Stimulated activated CD4-positive, alpha-beta T cell treated with anti-CD3 and anti-CD28 coated beads, Interleukin-4, amount 100 ng/mL, for 48 hours (primary cell): ENCODE measurements at regions not wholly inside any gene's neighbourhood (a gene's known extent, or its start where the extent isn't known, plus 50 kb on each side); places are given as distances from the start of the nearest gene placed in this dataset.

Experiments used
- DNase-seq, 2 donors: peaks; one replicate each; pipeline ENCODE4 v3.0.0-alpha.2; 2020; ENCODE audit warnings: low read depth in 2 of 2

DNA sequence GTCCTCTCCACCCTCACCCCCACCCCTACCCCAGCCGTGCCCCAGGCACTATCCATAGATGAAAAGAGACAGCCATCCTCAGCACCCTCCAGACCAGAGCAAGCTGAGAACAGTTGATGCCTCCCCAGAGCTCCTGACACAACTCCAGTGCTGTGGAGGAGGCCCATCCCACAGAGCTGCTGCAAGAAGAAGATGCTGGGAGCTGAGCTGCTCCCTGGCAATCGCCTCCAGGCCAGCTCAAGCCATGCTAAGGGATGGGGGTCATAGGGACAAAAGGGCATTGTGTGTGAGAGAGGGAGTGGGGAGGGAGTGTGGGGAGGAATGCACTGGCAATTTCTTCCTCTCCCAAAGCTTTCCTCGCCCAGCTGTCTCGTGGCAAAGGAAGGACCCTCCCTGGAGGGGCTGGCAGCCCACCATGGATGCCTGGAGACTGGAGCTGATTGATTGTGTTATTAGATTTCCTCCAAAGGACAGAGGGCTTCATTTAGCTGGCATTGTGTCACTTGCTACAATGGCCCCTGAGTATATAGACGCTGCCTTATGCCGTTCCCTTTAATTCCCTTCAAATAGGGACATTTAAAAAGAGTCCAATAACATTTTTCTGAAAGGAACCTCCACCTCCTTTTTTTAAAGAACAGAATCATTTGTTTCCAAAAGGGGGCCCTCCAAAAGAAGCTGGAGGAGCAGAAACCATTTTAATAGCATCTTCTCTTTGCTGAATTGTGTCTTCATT is 476.4 kb downstream of the FOXO1 start:
- DNase-seq: no peak

DNA sequence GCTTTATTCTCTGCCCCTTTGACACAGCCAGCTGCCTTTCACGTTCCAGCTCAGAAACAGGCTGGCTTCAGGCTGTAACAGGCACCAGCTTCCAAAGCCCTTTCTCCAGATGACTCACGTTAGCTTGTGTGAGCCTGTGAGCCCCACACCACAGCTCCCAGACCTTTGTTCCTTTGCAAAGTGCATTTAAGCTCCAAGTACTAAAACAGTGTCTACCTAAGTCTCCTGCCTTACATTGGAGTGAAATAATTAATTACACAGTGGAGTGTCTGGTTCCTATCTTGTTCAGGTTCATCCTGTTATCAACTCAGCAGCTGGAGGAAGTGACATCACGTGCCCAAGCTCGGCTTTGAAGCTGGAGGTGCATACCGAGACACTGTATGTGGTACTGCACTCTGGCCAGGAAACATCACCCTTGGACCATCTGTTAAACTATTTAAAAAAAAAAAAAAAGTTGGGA is 475.8 kb downstream of the FOXO1 start:
- peak; percentile 40 to 49 for DNase-seq

DNA sequence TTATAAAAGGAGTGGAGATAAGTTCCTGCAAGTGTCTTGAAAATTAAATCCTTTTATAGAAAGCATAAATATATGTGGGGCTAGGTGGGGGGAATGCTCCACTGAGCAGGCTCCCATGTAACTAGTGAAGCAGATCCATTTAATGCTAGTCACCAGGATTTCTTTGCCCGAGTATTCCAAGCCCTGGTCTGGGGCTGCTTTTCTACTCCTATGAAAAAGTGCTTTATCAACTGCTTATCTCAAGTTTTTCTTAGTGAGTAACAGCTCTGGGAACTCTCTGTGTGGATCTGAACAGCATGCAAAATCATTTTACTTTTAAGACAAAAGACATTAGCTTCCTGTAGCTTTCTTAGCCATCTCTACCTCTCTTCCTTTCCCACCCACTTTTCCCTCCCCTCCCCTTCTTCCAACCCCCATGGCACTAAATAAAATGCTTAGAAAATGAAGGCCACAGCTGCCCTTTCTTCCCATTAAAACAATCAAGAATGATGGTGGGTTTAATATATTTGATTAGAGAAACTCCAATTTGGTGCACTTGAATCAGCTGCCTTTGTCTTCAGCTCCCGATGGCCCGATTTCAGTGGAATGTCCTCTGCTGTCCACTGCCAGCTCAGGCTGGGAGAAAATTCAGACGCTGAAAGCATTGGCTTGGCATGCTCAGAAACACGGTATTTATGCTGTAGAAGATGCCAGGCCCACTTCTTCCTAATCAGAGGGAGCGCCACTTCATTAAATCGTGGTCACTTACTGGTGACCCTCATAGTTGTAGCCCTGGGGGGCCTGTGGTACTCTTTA is 475.1 kb downstream of the FOXO1 start:
- no peak for DNase-seq

DNA sequence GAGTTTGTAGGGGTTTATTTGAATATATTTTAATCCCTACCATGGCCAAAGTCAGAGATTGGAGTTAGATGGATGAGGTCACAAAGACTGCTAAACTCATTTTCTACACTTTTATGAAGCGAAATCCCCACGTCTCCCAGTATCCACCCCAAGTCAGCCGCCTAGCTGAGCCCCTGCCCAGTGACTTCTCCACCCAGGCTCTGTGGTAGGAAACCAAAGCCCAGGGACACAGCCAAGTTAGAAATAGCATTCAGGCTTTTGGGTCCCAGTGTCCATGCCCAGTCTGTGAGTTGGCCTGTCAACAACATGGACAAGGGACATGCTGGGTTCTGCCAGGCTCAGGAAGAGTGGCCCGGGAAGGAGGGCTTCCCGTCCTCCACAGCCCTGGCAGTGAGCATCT is 474.0 kb downstream of the FOXO1 start:
- no peak for DNase-seq

DNA sequence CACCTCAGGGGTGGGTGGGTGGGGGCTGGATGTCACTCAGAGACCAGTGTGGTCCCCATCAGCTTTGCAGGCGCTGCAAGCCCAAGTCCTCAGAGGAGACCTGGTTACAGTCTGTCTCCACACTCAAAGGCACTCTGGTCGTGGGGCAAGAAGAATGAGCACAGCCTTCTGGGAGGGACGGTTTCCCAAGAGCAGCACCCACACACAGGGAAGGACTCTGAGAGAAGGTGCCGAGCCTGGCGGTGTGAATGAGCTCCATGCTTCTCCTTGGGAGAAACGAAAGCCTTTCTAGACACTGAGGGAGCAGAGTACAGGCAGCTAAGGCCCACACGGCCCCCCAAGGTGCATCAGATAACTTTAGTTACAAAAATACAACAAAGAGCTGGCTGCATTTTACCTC is 473.6 kb downstream of the FOXO1 start:
- no peak for DNase-seq

DNA sequence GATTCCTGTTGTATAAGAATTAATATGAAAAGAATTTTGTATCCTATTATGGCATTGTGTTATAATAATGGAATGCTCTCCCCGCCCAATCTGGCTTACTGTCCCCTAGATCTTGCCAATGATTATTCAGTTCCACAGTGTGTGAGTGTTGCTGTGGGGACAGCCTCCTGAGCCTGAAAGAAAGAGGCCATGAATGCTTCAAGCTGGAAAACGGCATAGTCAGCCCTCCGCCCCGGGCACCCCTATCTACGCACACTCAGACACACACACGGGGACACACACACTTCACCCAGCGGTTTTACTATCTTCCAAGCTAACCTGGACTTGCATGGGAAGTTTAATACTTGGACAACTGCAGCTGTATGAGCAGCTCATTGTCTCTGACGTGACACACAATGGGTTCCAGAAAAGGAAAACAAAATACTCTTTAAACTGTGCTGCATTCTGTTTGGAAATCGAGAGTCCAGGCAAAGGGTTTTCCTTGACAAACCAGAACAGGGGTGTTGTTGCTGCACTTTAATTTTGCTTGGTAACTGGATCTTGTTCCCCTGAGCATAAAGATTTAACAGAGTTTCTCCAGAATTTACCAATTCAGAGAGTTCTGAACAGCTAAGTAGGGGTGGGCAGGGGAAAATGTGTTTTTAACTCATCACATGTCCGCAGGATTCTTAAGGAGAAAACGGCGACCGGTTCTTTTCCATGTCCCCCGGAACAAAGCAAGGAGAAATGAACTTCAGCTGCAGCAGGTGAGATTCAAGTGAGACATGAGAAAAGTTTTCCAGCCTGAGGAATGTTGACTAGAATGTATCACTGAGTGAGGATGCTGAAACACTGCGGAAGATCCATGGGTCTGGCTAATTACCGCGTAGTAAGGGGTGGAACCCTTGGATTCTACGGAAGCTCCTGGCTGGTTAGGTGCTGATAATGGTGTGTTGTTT is 472.9 kb downstream of the FOXO1 start:
- DNase-seq: no peak

DNA sequence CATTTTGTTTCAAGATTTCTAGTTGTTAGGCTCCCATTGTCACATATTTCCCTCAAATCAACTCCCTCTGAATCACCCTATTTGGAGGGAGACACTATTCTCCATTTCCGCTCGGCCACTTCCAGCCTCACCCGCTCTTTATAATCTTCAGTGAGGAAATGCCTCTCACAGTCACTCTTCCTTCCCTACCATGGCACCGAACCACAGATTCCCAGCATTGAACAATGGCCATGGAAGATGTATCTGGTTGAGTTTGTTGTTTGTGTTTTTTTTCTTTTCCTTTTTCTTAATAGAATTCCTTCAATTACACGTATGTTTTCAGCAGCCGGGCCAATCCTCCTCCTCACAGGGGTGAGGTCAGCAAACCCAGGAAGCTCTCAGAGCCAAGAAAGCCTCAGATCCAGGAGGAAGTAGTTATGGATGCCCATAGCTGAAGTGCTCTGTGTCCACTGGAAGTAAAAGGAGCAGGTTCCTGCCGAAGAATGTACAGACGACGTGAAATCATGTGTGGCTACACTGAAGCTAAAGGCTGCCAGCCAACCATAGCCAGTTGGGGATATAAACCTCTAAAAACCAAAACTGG is 472.1 kb downstream of the FOXO1 start:
- no peak for DNase-seq

DNA sequence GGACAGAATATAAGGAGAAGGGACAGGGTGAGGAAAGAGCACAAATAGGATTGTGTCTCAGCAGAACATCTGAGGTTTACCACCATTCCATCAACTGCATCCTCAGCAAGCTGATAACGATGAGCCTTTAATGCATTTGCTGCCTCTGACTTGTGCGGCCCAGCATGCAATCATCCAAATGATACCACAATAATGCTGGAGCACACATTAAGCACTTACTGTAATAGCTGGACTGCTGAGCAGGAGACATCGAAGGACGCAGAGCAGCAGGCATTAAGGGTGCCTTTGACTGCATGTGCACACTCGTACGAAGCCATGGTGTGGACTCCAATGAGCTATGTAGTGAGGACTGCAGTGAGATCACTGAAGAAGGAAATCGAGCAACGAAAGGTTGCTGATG is 469.4 kb downstream of the FOXO1 start:
- DNase-seq: no peak

DNA sequence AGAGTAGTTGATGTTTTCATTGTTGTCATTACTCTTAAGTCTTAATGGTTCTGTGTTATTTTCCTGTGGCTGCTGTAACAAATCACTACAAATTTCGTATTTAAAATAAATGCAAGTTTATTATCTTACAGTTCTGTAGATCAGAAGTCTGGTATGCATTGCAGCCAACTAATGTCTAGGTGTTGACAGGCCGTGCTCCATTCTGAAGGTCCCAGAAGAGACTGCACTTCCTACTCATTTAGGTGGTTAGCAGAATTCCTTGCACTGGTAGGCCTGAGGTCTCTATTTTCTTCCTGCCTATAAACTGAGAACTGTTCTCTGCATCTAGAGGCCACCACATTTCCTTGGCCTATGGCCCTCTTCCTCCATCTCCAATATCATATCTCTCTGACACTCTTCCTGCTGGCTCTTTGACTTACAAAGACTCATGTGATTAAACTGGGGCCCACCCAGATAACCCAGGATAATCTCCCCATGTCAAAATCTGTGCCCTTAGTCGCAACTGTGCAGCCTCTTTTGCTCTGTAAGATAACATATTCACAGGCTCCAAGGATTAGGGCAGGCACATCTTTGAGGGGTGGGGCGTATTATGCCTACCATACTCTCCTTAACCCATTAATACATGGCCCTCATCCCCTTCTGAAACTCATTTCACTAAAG is 468.4 kb downstream of the FOXO1 start:
- DNase-seq: no peak

DNA sequence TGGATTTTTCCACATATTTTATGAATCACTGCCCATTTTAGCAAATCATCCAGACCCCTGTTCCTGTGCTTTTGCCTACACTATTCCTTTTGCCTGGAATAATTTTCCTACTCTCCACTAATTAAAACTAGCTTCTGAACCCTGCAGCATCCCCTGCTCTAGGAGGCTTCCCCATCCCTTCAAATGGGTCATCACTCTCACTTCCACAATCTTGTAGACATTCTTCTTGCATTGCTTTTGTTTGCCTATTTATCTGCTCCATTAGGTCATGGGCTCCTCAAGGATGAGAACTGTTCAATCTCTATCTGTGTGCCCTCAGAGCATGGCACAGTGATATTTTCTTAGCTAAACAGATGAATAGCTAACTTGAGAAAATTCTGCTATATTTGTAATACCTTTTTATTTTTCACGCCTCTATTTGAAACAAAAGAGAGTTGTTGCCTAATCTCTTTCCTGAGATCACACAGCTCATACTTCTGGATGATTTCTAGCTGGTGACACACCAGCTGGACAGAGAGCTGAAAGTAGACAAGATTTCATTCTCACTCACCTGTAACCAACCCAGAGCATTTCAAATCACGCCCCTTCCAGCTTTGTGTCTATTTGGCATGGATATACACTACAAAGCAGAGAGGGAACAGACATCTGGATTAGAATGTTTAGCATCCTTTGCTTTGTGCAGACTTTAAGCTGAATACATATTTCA is 466.0 kb downstream of the FOXO1 start:
- DNase-seq: no peak

DNA sequence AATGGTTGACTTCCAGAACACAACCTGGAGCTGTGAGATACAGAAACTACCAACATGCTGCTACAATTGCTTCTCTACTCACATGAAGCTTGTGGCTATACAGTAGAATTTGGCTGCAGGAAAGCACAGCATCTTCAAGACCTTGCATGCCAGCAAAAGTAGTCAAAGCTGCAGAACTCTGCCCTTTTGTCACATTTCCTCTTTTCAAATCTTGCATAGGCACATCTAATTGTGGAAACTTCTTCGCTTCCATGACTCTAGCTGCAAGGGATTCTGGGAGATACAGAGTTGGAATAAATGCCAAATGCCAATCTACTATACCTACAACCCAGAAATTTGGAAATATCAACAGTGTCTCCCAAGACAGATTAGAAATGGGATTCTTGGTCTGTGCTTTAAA is 462.2 kb downstream of the FOXO1 start:
- no peak for DNase-seq

DNA sequence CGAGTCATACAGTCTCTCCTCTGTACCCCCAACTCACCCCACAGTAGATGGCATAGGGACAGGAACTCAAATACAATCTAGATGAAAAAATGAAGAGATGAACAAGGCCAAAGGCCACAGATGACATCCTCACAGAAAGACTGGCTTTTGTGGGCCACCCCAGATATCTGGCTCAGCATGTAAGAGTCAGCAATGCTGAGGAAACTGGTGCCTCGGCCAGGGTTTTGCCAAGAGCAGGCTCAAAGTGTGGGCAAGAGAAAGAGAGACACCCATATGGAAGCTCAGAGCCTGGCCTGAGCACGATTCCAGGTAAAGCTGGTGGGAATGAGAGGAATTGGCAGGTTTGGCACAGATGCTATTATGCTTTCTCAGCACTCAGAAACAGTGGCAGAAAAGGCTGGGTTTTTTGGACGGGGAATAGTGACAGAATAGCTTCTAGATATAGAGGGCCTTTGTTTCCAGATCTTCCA is 460.6 kb downstream of the FOXO1 start:
- no peak for DNase-seq

DNA sequence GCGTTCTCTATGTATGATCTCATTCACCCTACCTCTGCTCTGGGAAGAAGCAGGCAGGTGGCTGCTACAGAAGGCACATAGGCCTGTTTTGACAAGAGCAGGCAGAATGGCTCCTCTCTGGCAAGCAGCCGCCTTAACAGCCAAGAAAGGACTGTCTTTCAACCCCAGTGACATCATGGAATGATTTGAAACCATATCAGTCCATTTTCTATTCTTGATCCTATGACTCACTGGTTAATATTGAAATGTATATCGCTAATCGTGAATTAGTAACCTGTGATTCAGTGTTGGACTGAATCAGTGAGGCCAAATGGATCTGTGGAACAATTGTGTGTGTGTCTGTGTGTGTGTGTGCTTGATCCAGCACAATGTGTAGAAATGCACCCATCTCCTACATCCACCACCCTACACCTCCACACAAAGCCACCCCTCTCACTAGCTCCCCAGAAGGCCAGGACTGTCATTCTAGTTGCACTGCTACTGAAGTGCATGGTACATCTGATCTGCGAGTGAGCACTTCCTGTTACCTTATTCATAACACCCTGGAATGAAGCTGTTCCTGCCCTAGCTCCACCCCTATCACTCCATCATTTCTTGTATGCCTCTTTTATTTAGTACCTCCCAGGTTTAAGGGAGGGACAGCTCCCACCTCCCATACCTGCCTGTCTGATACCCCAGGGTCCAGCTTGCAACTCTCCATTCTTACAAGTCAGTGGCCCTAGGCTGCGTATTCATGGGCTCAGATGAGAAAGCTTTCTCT is 460.0 kb downstream of the FOXO1 start:
- no peak for DNase-seq

DNA sequence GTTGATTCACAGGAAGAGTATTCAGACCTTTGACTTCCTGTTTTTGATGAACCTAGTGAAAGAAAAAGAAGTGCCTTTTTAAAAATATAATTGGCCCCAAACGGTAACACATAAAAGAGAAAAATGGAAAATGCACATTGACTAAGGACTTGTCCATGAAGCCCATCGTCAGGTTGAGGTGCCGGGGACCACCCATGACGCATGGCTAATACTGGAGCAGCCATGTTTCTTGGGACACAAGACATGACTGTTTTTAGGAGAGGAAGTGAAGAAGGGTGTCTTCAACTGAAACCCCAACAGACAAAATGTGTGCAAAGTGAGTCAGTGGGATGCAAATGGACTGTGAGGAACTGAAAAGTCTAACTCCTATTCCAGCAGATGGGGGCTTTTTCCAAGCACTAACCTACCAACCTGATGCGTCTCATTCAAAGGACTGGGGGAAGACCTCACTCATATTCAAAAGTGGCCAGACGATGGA is 459.4 kb downstream of the FOXO1 start:
- DNase-seq: no peak

DNA sequence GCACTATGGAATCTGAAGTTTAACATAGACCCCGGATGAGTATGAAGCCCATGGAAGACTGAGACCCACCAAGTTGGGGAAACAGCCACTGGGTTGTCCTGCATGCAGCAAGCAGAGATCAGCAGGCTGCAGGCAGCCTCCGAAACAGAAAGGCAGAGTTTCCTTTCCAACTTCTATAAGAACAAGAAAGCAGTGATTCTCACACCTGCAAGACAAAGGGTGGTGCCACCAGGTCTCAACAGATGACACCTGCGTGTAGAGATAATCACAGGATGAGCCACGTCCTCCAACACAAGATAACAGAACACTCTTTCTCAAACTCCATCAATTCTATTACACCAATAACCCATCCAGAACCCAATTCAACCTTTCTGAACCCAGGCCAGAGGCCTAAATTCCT is 457.9 kb downstream of the FOXO1 start:
- no peak for DNase-seq

DNA sequence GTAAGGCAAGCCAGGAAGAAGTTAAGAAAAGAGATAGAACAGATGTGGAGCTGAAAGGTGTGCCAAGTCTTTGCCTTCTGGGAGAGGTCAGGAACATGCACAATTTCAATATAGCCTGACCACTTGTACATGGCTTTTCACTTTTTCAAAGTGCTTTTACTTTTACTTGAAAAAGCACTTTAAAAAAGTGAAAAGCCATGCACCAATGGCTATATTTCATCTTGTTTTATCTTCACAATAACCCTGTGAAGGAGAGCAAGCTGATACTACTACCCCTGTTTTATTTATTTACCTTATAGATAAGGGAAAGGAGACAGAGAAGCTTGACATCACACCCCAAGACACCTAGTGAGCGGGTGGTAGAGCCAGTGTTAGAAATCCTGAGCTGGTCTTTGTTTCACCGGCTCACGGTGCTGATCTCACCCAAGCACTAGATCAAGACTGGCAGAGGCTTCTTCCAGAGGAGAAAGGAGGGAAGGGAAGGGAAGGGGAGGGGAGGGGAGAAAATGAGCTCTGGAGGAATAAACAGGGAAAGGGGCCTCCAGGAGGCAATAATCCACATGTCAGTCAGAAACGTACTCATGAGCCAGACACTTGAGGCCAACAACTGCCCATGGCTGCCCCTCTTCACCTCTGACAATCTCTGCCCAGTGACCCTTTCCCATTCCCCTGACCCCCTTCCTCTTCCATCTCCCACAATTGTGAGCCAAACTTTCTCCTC is 455.4 kb downstream of the FOXO1 start:
- DNase-seq: no peak

DNA sequence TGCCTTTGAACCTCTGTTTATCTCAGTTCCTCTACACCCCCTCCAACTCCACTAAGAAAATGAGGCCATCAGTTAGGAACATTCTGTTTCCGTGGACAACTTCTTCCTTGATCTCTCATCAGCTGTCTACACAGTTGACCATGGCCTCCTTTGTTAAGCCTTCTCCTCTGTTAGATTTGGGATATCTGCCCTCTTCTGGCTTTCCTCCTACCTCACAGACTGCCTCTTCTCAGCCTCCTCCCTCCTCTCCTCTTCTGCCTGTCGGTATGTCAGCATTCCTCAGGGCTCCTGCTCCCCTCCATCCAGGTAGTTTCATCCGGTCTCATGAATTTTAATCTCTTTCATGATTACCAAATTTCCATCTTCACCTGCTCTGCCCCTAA is 454.9 kb downstream of the FOXO1 start:
- DNase-seq: no peak

DNA sequence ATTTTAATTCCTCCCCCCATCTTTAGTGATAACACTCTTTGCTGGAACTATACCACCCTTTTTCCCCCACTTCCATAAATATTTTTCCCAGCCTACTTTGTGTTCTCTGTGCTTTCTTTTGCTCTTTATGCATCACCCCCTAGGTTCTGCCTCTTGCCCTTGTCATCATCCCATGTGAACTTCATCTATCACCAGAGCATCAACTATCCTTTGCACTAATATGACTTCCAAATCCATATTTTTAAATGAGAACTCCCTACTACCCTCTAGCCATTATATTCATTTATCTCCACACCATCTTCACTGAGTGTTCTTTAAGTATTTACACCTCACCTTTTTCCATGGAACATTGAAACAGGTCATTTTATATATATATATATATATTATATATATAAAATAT is 452.7 kb downstream of the FOXO1 start:
- DNase-seq: no peak

DNA sequence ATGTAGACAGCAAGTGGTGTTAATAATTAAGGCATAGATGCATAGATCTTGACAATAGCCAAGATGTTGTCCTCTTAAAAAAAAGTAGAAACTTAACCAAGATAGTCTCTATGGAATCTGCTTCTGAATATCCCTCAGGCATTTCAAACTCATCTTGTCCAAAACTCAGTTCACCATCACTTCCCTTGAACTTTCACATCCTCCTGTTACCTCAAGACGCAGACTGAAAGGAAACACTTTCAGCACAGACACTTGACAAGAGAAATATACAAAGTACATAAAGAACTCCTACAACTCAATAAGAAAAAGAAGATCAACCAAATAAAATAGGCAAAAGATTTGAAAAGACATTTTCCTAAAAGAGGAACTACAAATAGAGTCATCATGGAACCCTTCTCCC is 451.1 kb downstream of the FOXO1 start:
- DNase-seq: no peak
